A549 (cell line): ENCODE measurements at regions not wholly inside any gene's neighbourhood (a gene's known extent, or its start where the extent isn't known, plus 50 kb on each side); places are given as distances from the start of the nearest gene placed in this dataset.

ENCODE experiments used
- ATAC-seq, 2 experiments: fragments of 200-7000 bp in 1 of 2; fragments of >200 bp in 1 of 2; cut with Nextera tagmentation in 1 of 2; cut with Tn5 transposase in 1 of 2; 3 replicates each; pipeline versions ENCODE4 v1.8.0 to v1.9.1; 2018 to 2020; ENCODE audit warnings: mild to moderate bottlenecking in 1 of 2, moderate library complexity in 1 of 2
- CTCF ChIA-PET: fragments of 300-600 bp; sonication (Branson Sonifier 250); formaldehyde crosslinking; extraction: SDS; loops from one replicate; lab custom pipeline; 2021; ENCODE audit warnings: antibody characterized with exemption, inconsistent platforms; lab: Yijun Ruan, JAX
- POLR2A ChIA-PET: fragments of 350-600 bp; formaldehyde crosslinking; extraction: SDS; loops from one replicate; lab custom pipeline; 2021; ENCODE audit warnings: antibody characterized with exemption, inconsistent platforms; lab: Yijun Ruan, JAX
- DNase-seq, 2 experiments: peaks; one replicate each; pipeline versions ENCODE4 v3.0.0 to v3.0.0-alpha.2; 2011 to 2016; ENCODE audit warnings: low read depth in 1 of 2, low spot score in 1 of 2
- FAIRE-seq: peaks from 2 replicates; lab custom pipeline; 2011; peaks lifted over from hg19 to GRCh38; lab: Jason Lieb, UNC
- H3K27ac ChIP-seq, 2 experiments: fragments of >200 bp; sonication (Bioruptor Twin); formaldehyde crosslinking; 3 replicates each; pipeline ENCODE4 v1.5.1; 2016 to 2017
- H3K4me1 ChIP-seq: fragments of >200 bp; sonication (Bioruptor Twin); formaldehyde crosslinking; 3 replicates; pipeline ENCODE4 v1.6.1; 2016
- H3K4me2 ChIP-seq: fragments of >200 bp; sonication (Bioruptor Twin); formaldehyde crosslinking; 3 replicates; pipeline ENCODE4 v1.6.1; 2016
- H3K4me3 ChIP-seq: fragments of >200 bp; sonication (Bioruptor Twin); formaldehyde crosslinking; 3 replicates; pipeline ENCODE4 v1.5.1; 2016
- H3K9me3 ChIP-seq: fragments of >200 bp; sonication (Bioruptor Twin); formaldehyde crosslinking; 3 replicates; pipeline ENCODE4 v1.6.1; 2016
- BHLHE40 ChIP-seq: IDR thresholded peaks from 2 replicates; pipeline ENCODE4 v1.6.1; 2012; ENCODE audit warnings: low read depth, low read length, inconsistent platforms
- CBX8 ChIP-seq: fragments of 200-600 bp; sonication (generic); IDR thresholded peaks from 2 replicates; pipeline ENCODE4 v1.6.1; 2016
- CEBPB ChIP-seq, 2 experiments: fragments of >200 bp in 1 of 2; sonication (Bioruptor Twin) in 1 of 2; formaldehyde crosslinking in 1 of 2; IDR thresholded peaks; 2 replicates each; pipeline ENCODE4 v1.6.1; 2012 to 2016
- CHD2 ChIP-seq: fragments of 150-350 bp; IDR thresholded peaks from 2 replicates; pipeline ENCODE4 v1.6.1; 2014; ENCODE audit warnings: low read length; ENCODE audit not compliant: partially characterized antibody
- CHD4 ChIP-seq: fragments of 200-600 bp; sonication (generic); IDR thresholded peaks from 2 replicates; pipeline ENCODE4 v1.6.1; 2016; ENCODE audit warnings: antibody characterized with exemption, mild to moderate bottlenecking, borderline replicate concordance
- EHF ChIP-seq: fragments of 250-450 bp; sonication (Bioruptor Pico); IDR thresholded peaks from 2 replicates; pipeline ENCODE4 v1.5.0; 2020; ENCODE audit warnings: mild to moderate bottlenecking
- EHMT2 ChIP-seq: fragments of 200-600 bp; sonication (generic); IDR thresholded peaks from 2 replicates; pipeline ENCODE4 v1.6.1; 2016; ENCODE audit warnings: antibody characterized with exemption, low read depth, mild to moderate bottlenecking, moderate library complexity
- ESRRA ChIP-seq: fragments of 150-350 bp; IDR thresholded peaks from 2 replicates; pipeline ENCODE4 v1.6.1; 2014; ENCODE audit warnings: mild to moderate bottlenecking, low read length, borderline replicate concordance
- HOXB13 ChIP-seq: fragments of 250-450 bp; sonication (Bioruptor Pico); IDR thresholded peaks from 2 replicates; pipeline ENCODE4 v1.5.0; 2020; ENCODE audit warnings: low read depth, mild to moderate bottlenecking, moderate library complexity
- NPAS2 ChIP-seq: fragments of 250-450 bp; sonication (Bioruptor Pico); IDR thresholded peaks from 2 replicates; pipeline ENCODE4 v1.8.0; 2022; ENCODE audit warnings: mild to moderate bottlenecking, moderate library complexity, borderline replicate concordance
- NR3C1 ChIP-seq: fragments of >200 bp; sonication (Bioruptor Twin); formaldehyde crosslinking; IDR thresholded peaks from 3 replicates; pipeline ENCODE4 v1.6.1; 2017
- RAD21 ChIP-seq, 2 experiments: fragments of >200 bp in 1 of 2; sonication (Bioruptor Twin) in 1 of 2; formaldehyde crosslinking in 1 of 2; IDR thresholded peaks in 1 of 2; conservative IDR thresholded peaks in 1 of 2; 2 replicates in 1 of 2; 3 replicates in 1 of 2; pipeline ENCODE4 v1.6.1; 2012 to 2018; ENCODE audit warnings: inconsistent platforms in 1 of 2
- RNF2 ChIP-seq: fragments of 200-600 bp; sonication (generic); IDR thresholded peaks from 2 replicates; pipeline ENCODE4 v1.6.1; 2016; ENCODE audit warnings: low read depth, mild to moderate bottlenecking, antibody characterized with exemption, moderate library complexity, borderline replicate concordance
- ZFP36 ChIP-seq: fragments of 450-650 bp; IDR thresholded peaks from 2 replicates; pipeline ENCODE4 v1.6.1; 2014; ENCODE audit warnings: borderline replicate concordance; ENCODE audit not compliant: partially characterized antibody
- WGBS: methylation state at CpG from one replicate; pipeline ENCODE4 v1.1.6; 2017; ENCODE audit errors: missing lambda C conversion rate; 5-methylcytosine and 5-hydroxymethylcytosine counted together
- TF ChIP-seq, protein P1 (sequence below): fragments of 250-450 bp; sonication (Bioruptor Pico); IDR thresholded peaks from 2 replicates; pipeline ENCODE4 v1.5.0; 2020; ENCODE audit warnings: low read depth, mild to moderate bottlenecking, moderate library complexity
- TF ChIP-seq, protein P2 (sequence below): IDR thresholded peaks from 2 replicates; pipeline ENCODE4 v1.6.1; 2012; ENCODE audit warnings: low read depth, borderline replicate concordance
- TF ChIP-seq, protein P3 (sequence below): IDR thresholded peaks from 2 replicates; pipeline ENCODE4 v1.6.1; 2012
- TF ChIP-seq, protein P4 (sequence below): fragments of 250-450 bp; sonication (Bioruptor Pico); IDR thresholded peaks from 2 replicates; pipeline ENCODE4 v1.5.0; 2021; ENCODE audit warnings: mild to moderate bottlenecking, moderate library complexity, borderline replicate concordance
- TF ChIP-seq, protein P5 (sequence below): fragments of >200 bp; sonication (Bioruptor Twin); formaldehyde crosslinking; IDR thresholded peaks from 2 replicates; pipeline ENCODE4 v1.6.1; 2016

DNA sequence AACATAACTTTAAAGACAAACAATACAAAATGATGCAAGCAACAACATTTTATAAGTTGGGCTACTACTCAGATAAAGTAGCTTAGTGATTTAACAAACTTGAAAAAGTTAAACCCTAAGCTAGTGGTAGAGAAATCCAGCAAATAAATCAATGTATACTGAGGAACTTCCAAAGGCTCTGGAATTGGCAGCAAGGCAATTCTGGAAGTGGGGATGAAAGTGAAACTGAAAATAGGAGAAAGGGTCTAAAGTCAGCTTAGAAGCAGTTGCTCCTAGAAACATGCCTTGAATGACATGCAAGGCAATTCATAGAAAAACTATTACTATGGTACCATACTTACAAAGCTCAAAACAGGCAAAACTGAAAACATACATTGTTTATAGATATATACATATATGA lies 90.0 kb upstream of the CAMK1G start:
- Histone ChIP-seq H3K4me1 (no peaks in the 10 kb centered on the region), H3K4me2 (no peak overlapping the region), H3K27ac (no peak overlapping the region), H3K9me3 (peaks cover 7% of the 10 kb centered on the region; the same call in 1 of the 3 replicates), H3K4me3 (no peak overlapping the region)
- CTCF ChIA-PET = interaction anchor here (1.2 to 2.8 kb wide), 3 partner anchors 8 to 20 kb away, joined by 3 to 11 read pairs (median 5); no protein-coding TSS in a partner anchor
- TF ChIP-seq CBX8 (no peak), HOXB13 (no peak), NR3C1 (no peak), NPAS2 (CRISPR knock-in tag) (no peak), CHD2 (no peak), ESRRA (no peak), EHMT2 (no peak), EHF (CRISPR knock-in tag) (no peak)
- TF ChIP-seq, protein P1, sequence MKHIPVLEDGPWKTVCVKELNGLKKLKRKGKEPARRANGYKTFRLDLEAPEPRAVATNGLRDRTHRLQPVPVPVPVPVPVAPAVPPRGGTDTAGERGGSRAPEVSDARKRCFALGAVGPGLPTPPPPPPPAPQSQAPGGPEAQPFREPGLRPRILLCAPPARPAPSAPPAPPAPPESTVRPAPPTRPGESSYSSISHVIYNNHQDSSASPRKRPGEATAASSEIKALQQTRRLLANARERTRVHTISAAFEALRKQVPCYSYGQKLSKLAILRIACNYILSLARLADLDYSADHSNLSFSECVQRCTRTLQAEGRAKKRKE (CRISPR knock-in tag) = no peak
- TF ChIP-seq, protein P2, sequence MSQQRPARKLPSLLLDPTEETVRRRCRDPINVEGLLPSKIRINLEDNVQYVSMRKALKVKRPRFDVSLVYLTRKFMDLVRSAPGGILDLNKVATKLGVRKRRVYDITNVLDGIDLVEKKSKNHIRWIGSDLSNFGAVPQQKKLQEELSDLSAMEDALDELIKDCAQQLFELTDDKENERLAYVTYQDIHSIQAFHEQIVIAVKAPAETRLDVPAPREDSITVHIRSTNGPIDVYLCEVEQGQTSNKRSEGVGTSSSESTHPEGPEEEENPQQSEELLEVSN = no peak
- TF ChIP-seq, protein P3, sequence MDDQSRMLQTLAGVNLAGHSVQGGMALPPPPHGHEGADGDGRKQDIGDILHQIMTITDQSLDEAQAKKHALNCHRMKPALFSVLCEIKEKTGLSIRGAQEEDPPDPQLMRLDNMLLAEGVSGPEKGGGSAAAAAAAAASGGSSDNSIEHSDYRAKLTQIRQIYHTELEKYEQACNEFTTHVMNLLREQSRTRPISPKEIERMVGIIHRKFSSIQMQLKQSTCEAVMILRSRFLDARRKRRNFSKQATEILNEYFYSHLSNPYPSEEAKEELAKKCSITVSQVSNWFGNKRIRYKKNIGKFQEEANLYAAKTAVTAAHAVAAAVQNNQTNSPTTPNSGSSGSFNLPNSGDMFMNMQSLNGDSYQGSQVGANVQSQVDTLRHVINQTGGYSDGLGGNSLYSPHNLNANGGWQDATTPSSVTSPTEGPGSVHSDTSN = no peak
- POLR2A ChIA-PET = no interaction called here
- ATAC-seq (no peak), DNase-seq (no peak), FAIRE-seq (no peak)

DNA sequence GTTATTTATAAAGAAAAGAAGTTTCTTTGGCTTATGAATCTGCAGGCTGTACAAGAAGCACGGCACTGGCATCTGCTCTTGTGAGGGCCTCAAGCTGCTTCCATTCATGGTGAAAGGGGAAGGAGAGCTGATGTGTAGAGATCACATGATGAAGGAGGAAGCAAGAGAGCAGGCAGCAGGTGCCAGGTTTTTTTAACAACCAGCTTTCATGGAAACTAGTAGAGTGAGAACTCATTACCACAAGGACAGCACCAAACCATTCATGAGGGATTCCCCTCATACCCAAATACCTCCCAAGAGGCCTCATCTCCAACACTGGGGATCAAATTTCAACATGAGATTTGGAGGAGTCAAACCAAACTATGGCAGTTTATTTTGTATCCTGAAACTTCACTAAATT lies 85.8 kb upstream of the CAMK1G start:
- no peaks in the 10 kb centered on the region for H3K4me1 ChIP-seq
- FAIRE-seq (no peak), DNase-seq (no peak)
- POLR2A ChIA-PET = no interaction called here
- no peak for TF ChIP-seq ZFP36
- TF ChIP-seq, protein P4, sequence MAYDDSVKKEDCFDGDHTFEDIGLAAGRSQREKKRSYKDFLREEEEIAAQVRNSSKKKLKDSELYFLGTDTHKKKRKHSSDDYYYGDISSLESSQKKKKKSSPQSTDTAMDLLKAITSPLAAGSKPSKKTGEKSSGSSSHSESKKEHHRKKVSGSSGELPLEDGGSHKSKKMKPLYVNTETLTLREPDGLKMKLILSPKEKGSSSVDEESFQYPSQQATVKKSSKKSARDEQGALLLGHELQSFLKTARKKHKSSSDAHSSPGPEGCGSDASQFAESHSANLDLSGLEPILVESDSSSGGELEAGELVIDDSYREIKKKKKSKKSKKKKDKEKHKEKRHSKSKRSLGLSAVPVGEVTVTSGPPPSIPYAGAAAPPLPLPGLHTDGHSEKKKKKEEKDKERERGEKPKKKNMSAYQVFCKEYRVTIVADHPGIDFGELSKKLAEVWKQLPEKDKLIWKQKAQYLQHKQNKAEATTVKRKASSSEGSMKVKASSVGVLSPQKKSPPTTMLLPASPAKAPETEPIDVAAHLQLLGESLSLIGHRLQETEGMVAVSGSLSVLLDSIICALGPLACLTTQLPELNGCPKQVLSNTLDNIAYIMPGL (CRISPR knock-in tag) = no peak
- TF ChIP-seq, protein P5, sequence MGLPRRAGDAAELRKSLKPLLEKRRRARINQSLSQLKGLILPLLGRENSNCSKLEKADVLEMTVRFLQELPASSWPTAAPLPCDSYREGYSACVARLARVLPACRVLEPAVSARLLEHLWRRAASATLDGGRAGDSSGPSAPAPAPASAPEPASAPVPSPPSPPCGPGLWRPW = no peak
- no peak for TF ChIP-seq BHLHE40
- TF ChIP-seq, all 56 proteins: peak for 0
- Histone ChIP-seq H3K4me3 (no peak overlapping the region), H3K4me2 (no peak overlapping the region), H3K9me3 (peaks cover 15% of the 10 kb centered on the region; the same call in 2 of the 3 replicates), H3K27ac (no peak overlapping the region)
- ATAC-seq = no peak
- WGBS = 4% methylated on average over 1 of the region's 1 CpG
- CTCF ChIA-PET = no interaction called here

DNA sequence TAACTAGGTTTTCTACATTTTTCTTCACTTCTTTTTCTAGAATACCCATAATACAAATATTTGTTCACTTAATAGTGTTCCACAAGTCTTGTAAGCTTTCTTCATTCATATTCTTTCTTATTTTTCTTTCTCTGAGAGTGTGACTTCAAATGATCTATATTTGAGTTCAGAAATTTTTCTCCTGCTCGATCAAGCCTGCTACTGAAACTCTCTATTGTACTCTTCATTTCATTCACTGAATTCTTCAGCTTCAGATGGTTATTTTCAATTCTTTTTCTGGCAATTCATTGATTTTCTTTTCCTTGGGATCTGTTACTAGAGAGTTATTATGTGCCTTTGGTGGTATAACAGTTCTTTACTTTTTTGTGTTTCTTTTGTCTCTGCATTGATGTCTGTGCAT lies 82.5 kb upstream of the CAMK1G start:
- peaks cover 12% of the 10 kb centered on the region; the same call in 2 of the 3 replicates for H3K9me3 ChIP-seq
- TF ChIP-seq HOXB13 = no peak
- TF ChIP-seq, all 56 proteins: peak for 0
- Histone ChIP-seq H3K4me1 (no peaks in the 10 kb centered on the region), H3K4me3 (no peak overlapping the region), H3K4me2 (no peak overlapping the region), H3K27ac (no peak overlapping the region)
- 2% methylated on average over 1 of the region's 1 CpG for WGBS
- DNase-seq (no peak), FAIRE-seq (no peak), ATAC-seq (no peak)
- POLR2A ChIA-PET = no interaction called here
- CTCF ChIA-PET = no interaction called here

DNA sequence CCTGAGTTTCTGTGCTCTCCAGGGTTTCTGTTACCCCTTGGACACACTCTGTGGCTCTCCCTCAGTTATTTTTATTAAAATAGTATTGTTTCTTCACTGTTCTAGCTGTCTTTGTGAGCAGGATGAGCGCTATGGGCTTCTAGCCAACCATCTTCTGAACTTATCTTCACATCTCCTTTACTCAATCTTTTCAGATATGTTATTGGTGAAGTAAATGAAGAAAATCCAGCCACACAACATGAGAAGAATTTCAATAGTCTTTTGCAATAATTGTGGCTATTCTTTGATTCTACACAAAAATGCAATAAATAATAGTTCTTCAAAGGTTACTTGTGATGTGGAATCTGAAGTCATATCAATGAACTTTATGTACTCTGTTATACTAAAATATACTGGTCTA lies 80.3 kb upstream of the CAMK1G start:
- Histone ChIP-seq H3K4me2 (no peak overlapping the region), H3K4me3 (no peak overlapping the region), H3K27ac (no peak overlapping the region), H3K4me1 (no peaks in the 10 kb centered on the region), H3K9me3 (peaks cover 7% of the 10 kb centered on the region; the same call in 2 of the 3 replicates)
- CTCF ChIA-PET = no interaction called here
- DNase-seq = no peak
- no peak for ATAC-seq
- FAIRE-seq = no peak
- TF ChIP-seq CHD4 (no peak), RNF2 (no peak), RAD21 (conservative IDR thresholded peaks at IDR 0.05 in 1 of 2, IDR thresholded peaks at IDR 0.05 in 1 of 2) (no peak), CEBPB (IDR thresholded peaks at IDR 0.05) (no peak)
- TF ChIP-seq, protein P2 = no peak
- WGBS = 4% methylated on average over 1 of the region's 1 CpG
- POLR2A ChIA-PET = no interaction called here
